SU-DHL-6 (cell line): ENCODE measurements at regions not wholly inside any gene's neighbourhood (a gene's known extent, or its start where the extent isn't known, plus 50 kb on each side); places are given as distances from the start of the nearest gene placed in this dataset.

Experiments used
- CTCF ChIP-seq: fragments of 200-600 bp; sonication (generic); IDR thresholded peaks from one replicate; pipeline ENCODE4 v1.5.1; 2017; ENCODE audit warnings: antibody characterized with exemption, mild to moderate bottlenecking, low read length, moderate library complexity; ENCODE audit not compliant: insufficient read depth, poor library complexity, severe bottlenecking
- EZH2phosphoT487 ChIP-seq: fragments of 200-600 bp; sonication (generic), shearing (Covaris generic); conservative IDR thresholded peaks from 2 replicates; pipeline ENCODE4 v1.6.1; 2018; ENCODE audit warnings: mild to moderate bottlenecking, antibody characterized with exemption, low read length, moderate library complexity, mixed read lengths

- TF ChIP-seq CTCF (no peak), EZH2phosphoT487 (no peak)
These were observed 407.4 kb upstream of the SEMA6A start for GRCh38 chr5:116982035-116982434.
